Calu3 (cell line): ENCODE measurements at regions not wholly inside any gene's neighbourhood (a gene's known extent, or its start where the extent isn't known, plus 50 kb on each side); places are given as distances from the start of the nearest gene placed in this dataset.

Experiments used
- BruUV-seq: library from RNA; stranded (reverse); fragments of 400-500 nt; replicated peaks from 2 replicates; lab custom pipeline; 2021; lab: Mats Ljungman, UMichigan
- CTCF ChIA-PET: fragments of 300-600 bp; sonication (Branson Sonifier 250); formaldehyde crosslinking; loops from one replicate; lab custom pipeline; 2022; ENCODE audit warnings: antibody characterized with exemption; lab: Charles Lee
- DNase-seq: peaks from one replicate; pipeline ENCODE4 v3.0.0; 2022
- H3K27ac Mint-ChIP-seq: one replicate; pipeline ENCODE4 v1.8.0; 2022; ENCODE audit warnings: mixed read lengths; ENCODE audit not compliant: unreplicated experiment
- H3K27me3 Mint-ChIP-seq: one replicate; pipeline ENCODE4 v1.8.0; 2022; ENCODE audit warnings: mixed read lengths; ENCODE audit not compliant: unreplicated experiment
- H3K36me3 Mint-ChIP-seq: one replicate; pipeline ENCODE4 v1.8.0; 2022; ENCODE audit warnings: mild to moderate bottlenecking, moderate library complexity, mixed read lengths; ENCODE audit not compliant: insufficient read depth, unreplicated experiment
- H3K4me1 Mint-ChIP-seq: one replicate; pipeline ENCODE4 v1.8.0; 2022; ENCODE audit warnings: mild to moderate bottlenecking, low read depth, mixed read lengths; ENCODE audit not compliant: unreplicated experiment
- H3K4me3 Mint-ChIP-seq: one replicate; pipeline ENCODE4 v1.8.0; 2022; ENCODE audit warnings: mild to moderate bottlenecking, low read depth, moderate library complexity, mixed read lengths; ENCODE audit not compliant: unreplicated experiment
- H3K9me3 Mint-ChIP-seq: one replicate; pipeline ENCODE4 v1.8.0; 2022; ENCODE audit warnings: low read depth, mixed read lengths; ENCODE audit not compliant: unreplicated experiment
- intact Hi-C: fragments of 100-400 bp; cut with micrococcal nuclease; formaldehyde crosslinking; loops from one replicate; pipeline ENCODE4 v1.10.0; 2022; ENCODE audit not compliant: unreplicated experiment
- TF ChIP-seq, protein P1 (sequence below): fragments of 200-600 bp; IDR thresholded peaks from one replicate; pipeline ENCODE4 v1.8.0; 2022; ENCODE audit warnings: antibody characterized with exemption; ENCODE audit not compliant: unreplicated experiment

DNA sequence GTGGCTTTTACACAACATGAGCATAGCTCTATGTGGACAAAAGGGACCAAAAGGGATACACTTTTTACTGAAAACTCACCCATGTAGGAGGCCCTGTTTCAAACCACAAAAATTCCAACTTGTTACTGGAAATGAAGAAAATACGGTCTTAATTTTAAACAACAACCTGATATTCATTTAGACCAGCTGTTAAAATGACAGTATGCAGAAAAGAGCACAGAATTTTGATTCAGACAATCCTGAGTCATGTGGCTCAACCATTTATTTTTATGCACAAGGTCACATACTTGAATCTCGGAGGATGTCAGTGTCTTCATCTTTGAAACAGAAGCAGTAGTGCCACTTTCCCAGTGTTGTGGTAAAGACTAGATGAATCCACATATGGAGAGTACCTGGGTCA, 426.5 kb upstream of the NFE2L3 start:
- intact Hi-C loops: no loop called here
- CTCF ChIA-PET: no interaction called here
- Mint-ChIP-seq H3K27ac (no peak overlapping the region), H3K9me3 (no peaks in the 10 kb centered on the region), H3K27me3 (peaks cover 71% of the 10 kb centered on the region), H3K36me3 (no peaks in the 10 kb centered on the region), H3K4me3 (no peak overlapping the region), H3K4me1 (no peaks in the 10 kb centered on the region)
- TF ChIP-seq, protein P1, sequence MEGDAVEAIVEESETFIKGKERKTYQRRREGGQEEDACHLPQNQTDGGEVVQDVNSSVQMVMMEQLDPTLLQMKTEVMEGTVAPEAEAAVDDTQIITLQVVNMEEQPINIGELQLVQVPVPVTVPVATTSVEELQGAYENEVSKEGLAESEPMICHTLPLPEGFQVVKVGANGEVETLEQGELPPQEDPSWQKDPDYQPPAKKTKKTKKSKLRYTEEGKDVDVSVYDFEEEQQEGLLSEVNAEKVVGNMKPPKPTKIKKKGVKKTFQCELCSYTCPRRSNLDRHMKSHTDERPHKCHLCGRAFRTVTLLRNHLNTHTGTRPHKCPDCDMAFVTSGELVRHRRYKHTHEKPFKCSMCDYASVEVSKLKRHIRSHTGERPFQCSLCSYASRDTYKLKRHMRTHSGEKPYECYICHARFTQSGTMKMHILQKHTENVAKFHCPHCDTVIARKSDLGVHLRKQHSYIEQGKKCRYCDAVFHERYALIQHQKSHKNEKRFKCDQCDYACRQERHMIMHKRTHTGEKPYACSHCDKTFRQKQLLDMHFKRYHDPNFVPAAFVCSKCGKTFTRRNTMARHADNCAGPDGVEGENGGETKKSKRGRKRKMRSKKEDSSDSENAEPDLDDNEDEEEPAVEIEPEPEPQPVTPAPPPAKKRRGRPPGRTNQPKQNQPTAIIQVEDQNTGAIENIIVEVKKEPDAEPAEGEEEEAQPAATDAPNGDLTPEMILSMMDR: no peak
- no peak for DNase-seq
- no TSS peak for BruUV-seq

DNA sequence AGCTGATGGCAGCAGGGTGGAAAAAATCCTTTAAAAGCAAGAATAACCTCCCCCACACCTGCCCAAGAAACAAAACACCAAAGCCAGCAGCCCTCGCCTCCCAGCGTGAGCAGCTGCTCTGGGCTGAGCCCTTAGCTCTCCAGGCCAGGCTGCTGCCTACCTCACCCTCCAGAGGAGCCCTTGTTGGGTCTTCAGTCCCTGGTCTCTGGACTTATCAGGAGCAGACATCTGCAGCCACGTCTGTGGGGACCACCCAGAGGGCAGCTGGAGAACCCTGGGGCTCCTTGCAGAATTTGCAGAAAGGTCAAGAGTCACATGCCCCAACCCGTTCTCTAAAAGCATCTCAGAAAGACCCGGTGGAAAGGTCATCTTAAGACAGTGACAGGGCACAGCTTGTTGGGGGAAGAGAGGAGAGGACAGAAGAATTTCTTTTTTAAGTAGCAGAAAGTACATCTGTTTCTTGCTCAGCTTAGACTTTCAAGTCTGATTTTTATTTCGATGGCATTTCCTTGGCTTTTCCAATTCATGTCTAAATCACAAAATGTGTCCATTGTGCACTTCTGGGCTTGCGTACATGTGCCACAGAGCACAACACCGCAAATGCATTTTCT, 425.7 kb upstream of the NFE2L3 start:
- Mint-ChIP-seq H3K27ac (no peak overlapping the region), H3K27me3 (peaks cover 63% of the 10 kb centered on the region), H3K4me3 (no peak overlapping the region), H3K9me3 (no peaks in the 10 kb centered on the region), H3K4me1 (no peaks in the 10 kb centered on the region), H3K36me3 (no peaks in the 10 kb centered on the region)
- BruUV-seq: no TSS peak
- no peak for DNase-seq
- CTCF ChIA-PET: interaction anchor here (1.8 kb wide), 1 partner anchor 125 kb away, joined by 3 read pairs; no protein-coding TSS in a partner anchor
- intact Hi-C loops: no loop called here
- TF ChIP-seq, protein P1: no peak

- intact Hi-C loops: no loop called here
- H3K36me3 Mint-ChIP-seq: no peaks in the 10 kb centered on the region
- no peak overlapping the region for H3K4me3 Mint-ChIP-seq
- TF ChIP-seq, protein P1: no peak
- no peaks in the 10 kb centered on the region for H3K4me1 Mint-ChIP-seq
- CTCF ChIA-PET: interaction anchor here (1.8 kb wide), 1 partner anchor 125 kb away, joined by 3 read pairs; no protein-coding TSS in a partner anchor
- DNase-seq: no peak
- H3K27ac Mint-ChIP-seq: no peak overlapping the region
- no peaks in the 10 kb centered on the region for H3K9me3 Mint-ChIP-seq
- peaks cover 57% of the 10 kb centered on the region for H3K27me3 Mint-ChIP-seq
- no TSS peak for BruUV-seq
These were observed 425.2 kb upstream of the NFE2L3 start for GRCh38 chr7:25726781-25727311.

DNA sequence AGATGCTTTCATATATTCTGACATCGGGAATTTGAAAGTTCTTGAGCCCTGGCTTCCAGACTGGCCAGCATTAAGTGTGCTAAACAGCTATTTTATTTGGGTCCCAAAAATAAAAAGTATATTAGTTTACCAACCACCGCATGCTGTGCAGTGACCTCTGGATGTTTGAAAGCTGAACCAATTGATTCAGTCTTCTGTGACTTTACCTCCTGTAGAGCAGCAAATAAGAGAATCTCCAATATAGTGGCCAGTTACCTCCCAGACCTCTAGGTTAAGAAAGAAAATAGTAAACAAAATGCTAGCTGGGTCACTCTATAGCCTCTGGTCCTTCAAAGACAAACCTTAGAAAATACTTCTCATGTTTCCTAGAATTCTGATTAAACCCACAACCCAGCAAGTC, 424.6 kb upstream of the NFE2L3 start:
- TF ChIP-seq, protein P1: no peak
- H3K27ac Mint-ChIP-seq: no peak overlapping the region
- H3K27me3 Mint-ChIP-seq: peaks cover 56% of the 10 kb centered on the region
- no TSS peak for BruUV-seq
- intact Hi-C loops: no loop called here
- H3K4me3 Mint-ChIP-seq: no peak overlapping the region
- no peaks in the 10 kb centered on the region for H3K9me3 Mint-ChIP-seq
- CTCF ChIA-PET: interaction anchor here (1.8 kb wide), 1 partner anchor 124 kb away, joined by 3 read pairs; no protein-coding TSS in a partner anchor
- no peak for DNase-seq
- no peaks in the 10 kb centered on the region for H3K36me3 Mint-ChIP-seq
- H3K4me1 Mint-ChIP-seq: no peaks in the 10 kb centered on the region
